Sigmoid colon (tissue), 4 donors: ENCODE measurements at regions not wholly inside any gene's neighbourhood (a gene's known extent, or its start where the extent isn't known, plus 50 kb on each side); places are given as distances from the start of the nearest gene placed in this dataset.

Experiments
- EP300 ChIP-seq, 4 donors: sonication (generic); formaldehyde crosslinking; IDR thresholded peaks; one replicate each; pipeline ENCODE4 v1.6.1; 2017; ENCODE audit warnings: antibody characterized with exemption in 4 of 4
- POLR2AphosphoS5 ChIP-seq, 4 donors: sonication (generic); formaldehyde crosslinking; IDR thresholded peaks; one replicate each; pipeline ENCODE4 v1.6.1; 2017; ENCODE audit warnings: antibody characterized with exemption in 4 of 4
- TF ChIP-seq, protein P1 (sequence below), 4 experiments: fragments of 450-650 bp in 3 of 4; fragments of 200-600 bp in 1 of 4; IDR thresholded peaks; one replicate each; pipeline ENCODE4 v1.5.1; 2016 to 2019; ENCODE audit warnings: antibody characterized with exemption in 4 of 4, mild to moderate bottlenecking in 3 of 4, moderate library complexity in 2 of 4

DNA sequence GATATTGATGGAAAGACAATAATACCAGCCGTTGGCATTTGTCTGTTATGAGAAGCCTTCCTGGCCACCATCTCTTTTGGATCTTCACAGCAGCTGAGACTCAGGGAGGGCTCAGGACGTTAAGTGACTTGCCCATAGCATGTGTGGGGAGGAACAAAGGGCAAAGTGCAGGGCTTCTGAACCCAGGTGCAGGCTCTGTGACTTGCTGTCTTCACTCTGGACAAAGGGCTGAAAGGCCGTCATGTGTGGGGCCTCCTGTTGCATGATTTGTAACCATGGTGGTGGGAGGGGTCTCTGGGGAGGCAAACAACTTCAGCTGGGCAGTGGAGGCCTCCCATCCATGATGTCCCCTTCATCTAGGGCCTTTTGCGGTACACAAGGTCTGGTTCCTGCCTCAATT lies 65.5 kb upstream of the SIX2 start:
- no peak for TF ChIP-seq POLR2AphosphoS5 (IDR thresholded peaks at IDR 0.05)
- TF ChIP-seq, protein P1, sequence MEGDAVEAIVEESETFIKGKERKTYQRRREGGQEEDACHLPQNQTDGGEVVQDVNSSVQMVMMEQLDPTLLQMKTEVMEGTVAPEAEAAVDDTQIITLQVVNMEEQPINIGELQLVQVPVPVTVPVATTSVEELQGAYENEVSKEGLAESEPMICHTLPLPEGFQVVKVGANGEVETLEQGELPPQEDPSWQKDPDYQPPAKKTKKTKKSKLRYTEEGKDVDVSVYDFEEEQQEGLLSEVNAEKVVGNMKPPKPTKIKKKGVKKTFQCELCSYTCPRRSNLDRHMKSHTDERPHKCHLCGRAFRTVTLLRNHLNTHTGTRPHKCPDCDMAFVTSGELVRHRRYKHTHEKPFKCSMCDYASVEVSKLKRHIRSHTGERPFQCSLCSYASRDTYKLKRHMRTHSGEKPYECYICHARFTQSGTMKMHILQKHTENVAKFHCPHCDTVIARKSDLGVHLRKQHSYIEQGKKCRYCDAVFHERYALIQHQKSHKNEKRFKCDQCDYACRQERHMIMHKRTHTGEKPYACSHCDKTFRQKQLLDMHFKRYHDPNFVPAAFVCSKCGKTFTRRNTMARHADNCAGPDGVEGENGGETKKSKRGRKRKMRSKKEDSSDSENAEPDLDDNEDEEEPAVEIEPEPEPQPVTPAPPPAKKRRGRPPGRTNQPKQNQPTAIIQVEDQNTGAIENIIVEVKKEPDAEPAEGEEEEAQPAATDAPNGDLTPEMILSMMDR (IDR thresholded peaks at IDR 0.05) = no peak
- TF ChIP-seq EP300 (IDR thresholded peaks at IDR 0.05) = no peak
